Tibial nerve (tissue), 3 donors: ENCODE measurements at regions not wholly inside any gene's neighbourhood (a gene's known extent, or its start where the extent isn't known, plus 50 kb on each side); places are given as distances from the start of the nearest gene placed in this dataset.

Experiments
- CTCF ChIP-seq, 5 experiments: fragments of 200-600 bp in 3 of 5; fragments of 450-650 bp in 2 of 5; sonication (generic) in 3 of 5; IDR thresholded peaks; one replicate each; pipeline ENCODE4 v1.5.1; 2016 to 2019; ENCODE audit warnings: antibody characterized with exemption in 5 of 5, mild to moderate bottlenecking in 3 of 5, moderate library complexity in 2 of 5
- POLR2A ChIP-seq, 2 donors: fragments of 450-650 bp; IDR thresholded peaks; one replicate each; pipeline ENCODE4 v1.6.1; 2017; ENCODE audit warnings: antibody characterized with exemption in 2 of 2, mild to moderate bottlenecking in 2 of 2, moderate library complexity in 2 of 2

GRCh38 chr3:30123755-30124154 is 482.6 kb upstream of the TGFBR2 start:
- TF ChIP-seq POLR2A (IDR thresholded peaks at IDR 0.05) (no peak), CTCF (IDR thresholded peaks at IDR 0.05) (no peak)
